Activated B cell treated with CpG ODN at 0.5 μM for 24 hours (primary cell): ENCODE measurements at regions not wholly inside any gene's neighbourhood (a gene's known extent, or its start where the extent isn't known, plus 50 kb on each side); places are given as distances from the start of the nearest gene placed in this dataset.

Source experiments
- ATAC-seq: fragments of 200-7000 bp; cut with Tn5 transposase; one replicate; pipeline ENCODE4 v1.10.0; 2021; ENCODE audit warnings: low read depth, mild to moderate bottlenecking, moderate library complexity
- CTCF ChIA-PET: fragments of 350-600 bp; sonication (Branson Sonifier 250); formaldehyde crosslinking; loops from one replicate; lab custom pipeline; 2021; ENCODE audit warnings: antibody characterized with exemption; lab: Charles Lee
- POLR2A ChIA-PET: fragments of 350-600 bp; sonication (Branson Sonifier 250); formaldehyde crosslinking; loops from one replicate; lab custom pipeline; 2021; ENCODE audit warnings: antibody characterized with exemption; lab: Charles Lee
- DNase-seq: peaks from one replicate; pipeline ENCODE4 v3.0.0; 2022
- H3K27ac Mint-ChIP-seq: one replicate; pipeline ENCODE4 v1.8.0; 2020; ENCODE audit warnings: mixed read lengths
- H3K27me3 Mint-ChIP-seq: one replicate; pipeline ENCODE4 v1.8.0; 2021; ENCODE audit warnings: mixed read lengths
- H3K36me3 Mint-ChIP-seq: one replicate; pipeline ENCODE4 v1.8.0; 2021; ENCODE audit warnings: low read depth, mixed read lengths
- H3K4me1 Mint-ChIP-seq: one replicate; pipeline ENCODE4 v1.8.0; 2021; ENCODE audit warnings: mixed read lengths
- H3K4me3 Mint-ChIP-seq: one replicate; pipeline ENCODE4 v1.8.0; 2020; ENCODE audit warnings: mild to moderate bottlenecking, mixed read lengths
- H3K9me3 Mint-ChIP-seq: one replicate; pipeline ENCODE4 v1.8.0; 2020; ENCODE audit warnings: mixed read lengths
- CTCF ChIP-seq: fragments of 200-600 bp; IDR thresholded peaks from one replicate; pipeline ENCODE4 v1.8.0; 2022; ENCODE audit warnings: antibody characterized with exemption, mild to moderate bottlenecking
- intact Hi-C: fragments of 100-400 bp; cut with micrococcal nuclease; formaldehyde crosslinking; loops from one replicate; pipeline ENCODE4 v1.15.1; 2024

- no peaks in the 10 kb centered on the region for H3K36me3 Mint-ChIP-seq
- TF ChIP-seq CTCF, result no peak
- ChIA-PET POLR2A (no interaction called here), CTCF (no interaction called here)
- DNase-seq, result no peak
- H3K9me3 Mint-ChIP-seq, result no peaks in the 10 kb centered on the region
- intact Hi-C loops, result no loop called here
- no peak for ATAC-seq
- H3K27ac Mint-ChIP-seq, result no peak overlapping the region
- no peaks in the 10 kb centered on the region for H3K4me1 Mint-ChIP-seq
- no peak overlapping the region for H3K4me3 Mint-ChIP-seq
- peaks cover 8% of the 10 kb centered on the region for H3K27me3 Mint-ChIP-seq
Measured at GRCh38 chr2:177030451-177031105, 182.0 kb upstream of the HNRNPA3 start.

GRCh38 chr2:177031438-177032180, 181.0 kb upstream of the HNRNPA3 start:
- CTCF ChIA-PET, result no interaction called here

GRCh38 chr2:177036747-177037146, 175.8 kb upstream of the HNRNPA3 start:
- ChIA-PET CTCF (no interaction called here), POLR2A (no interaction called here)
- no peak for TF ChIP-seq CTCF
- ATAC-seq (no peak), DNase-seq (no peak)
- Mint-ChIP-seq H3K9me3 (no peaks in the 10 kb centered on the region), H3K27me3 (peaks cover 11% of the 10 kb centered on the region), H3K4me3 (no peak overlapping the region), H3K27ac (no peak overlapping the region), H3K36me3 (no peaks in the 10 kb centered on the region), H3K4me1 (no peaks in the 10 kb centered on the region)
- intact Hi-C loops, result no loop called here

More at GRCh38 chr2:177031438-177032180, 181.0 kb upstream of the HNRNPA3 start:
- Mint-ChIP-seq H3K4me3 (no peak overlapping the region), H3K36me3 (no peaks in the 10 kb centered on the region), H3K27me3 (peaks cover 8% of the 10 kb centered on the region), H3K27ac (no peak overlapping the region), H3K9me3 (no peaks in the 10 kb centered on the region), H3K4me1 (no peaks in the 10 kb centered on the region)
- no peak for DNase-seq
- ATAC-seq, result no peak
- POLR2A ChIA-PET, result no interaction called here
- intact Hi-C loops, result no loop called here
- TF ChIP-seq CTCF, result no peak

GRCh38 chr2:177037569-177037968, 175.0 kb upstream of the HNRNPA3 start:
- CTCF ChIA-PET, result no interaction called here
- no peak for DNase-seq
- no peaks in the 10 kb centered on the region for H3K36me3 Mint-ChIP-seq
- no peaks in the 10 kb centered on the region for H3K4me1 Mint-ChIP-seq
- POLR2A ChIA-PET, result no interaction called here
- peaks cover 11% of the 10 kb centered on the region for H3K27me3 Mint-ChIP-seq
- H3K4me3 Mint-ChIP-seq, result no peak overlapping the region
- intact Hi-C loops, result no loop called here
- H3K9me3 Mint-ChIP-seq, result no peaks in the 10 kb centered on the region
- no peak for ATAC-seq
- no peak for TF ChIP-seq CTCF
- no peak overlapping the region for H3K27ac Mint-ChIP-seq

- no peak for DNase-seq
- Mint-ChIP-seq H3K9me3 (no peaks in the 10 kb centered on the region), H3K4me3 (no peak overlapping the region), H3K4me1 (no peaks in the 10 kb centered on the region), H3K36me3 (no peaks in the 10 kb centered on the region), H3K27ac (no peak overlapping the region), H3K27me3 (peaks cover 8% of the 10 kb centered on the region)
- intact Hi-C loops, result no loop called here
- no peak for ATAC-seq
- ChIA-PET POLR2A (no interaction called here), CTCF (no interaction called here)
- no peak for TF ChIP-seq CTCF
Measured at GRCh38 chr2:177038787-177039484, 173.7 kb upstream of the HNRNPA3 start.
